Parathyroid adenoma (tissue), 2 donors: ENCODE measurements at regions not wholly inside any gene's neighbourhood (a gene's known extent, or its start where the extent isn't known, plus 50 kb on each side); places are given as distances from the start of the nearest gene placed in this dataset.

Source experiments
- H2AFZ ChIP-seq: fragments of 300-600 bp; sonication (generic); one replicate; pipeline ENCODE4 v1.7.0; 2017; ENCODE audit warnings: antibody characterized with exemption, mild to moderate bottlenecking
- H3K27ac ChIP-seq: fragments of 300-600 bp; sonication (generic); one replicate; pipeline ENCODE4 v1.7.0; 2017
- H3K27me3 ChIP-seq: fragments of 300-600 bp; sonication (generic); one replicate; pipeline ENCODE4 v1.7.0; 2017; ENCODE audit warnings: low read length; ENCODE audit not compliant: control insufficient read depth, insufficient read depth
- H3K36me3 ChIP-seq: fragments of 300-600 bp; sonication (generic); one replicate; pipeline ENCODE4 v1.7.0; 2017; ENCODE audit warnings: low read length; ENCODE audit not compliant: control insufficient read depth, insufficient read depth
- H3K4me1 ChIP-seq: fragments of 300-600 bp; sonication (generic); one replicate; pipeline ENCODE4 v1.7.0; 2017; ENCODE audit warnings: control low read depth
- H3K4me2 ChIP-seq: fragments of 300-600 bp; sonication (generic); one replicate; pipeline ENCODE4 v1.7.0; 2017; ENCODE audit warnings: low read length
- H3K4me3 ChIP-seq: fragments of 300-600 bp; sonication (generic); one replicate; pipeline ENCODE4 v1.7.0; 2017; ENCODE audit warnings: low read depth, low read length
- H3K79me2 ChIP-seq: fragments of 300-600 bp; sonication (generic); one replicate; pipeline ENCODE4 v1.7.0; 2017; ENCODE audit warnings: control low read depth
- H3K9ac ChIP-seq: fragments of 300-600 bp; sonication (generic); one replicate; pipeline ENCODE4 v1.7.0; 2017; ENCODE audit warnings: mild to moderate bottlenecking
- H3K9me3 ChIP-seq: fragments of 300-600 bp; sonication (generic); one replicate; pipeline ENCODE4 v1.7.0; 2017; ENCODE audit warnings: low read length; ENCODE audit not compliant: control insufficient read depth
- CTCF ChIP-seq: fragments of 300-600 bp; sonication (generic); IDR thresholded peaks from one replicate; pipeline ENCODE4 v1.7.0; 2017; ENCODE audit warnings: antibody characterized with exemption, mild to moderate bottlenecking
- donor health status: primary hyperparathyroidism.

- Histone ChIP-seq H3K27ac (no peak overlapping the region), H3K9ac (no peak overlapping the region), H3K9me3 (no peaks in the 10 kb centered on the region)
These were observed 353.3 kb upstream of the SYNCRIP start for GRCh38 chr6:85996034-85996375.

GRCh38 chr6:85995339-85996033, 352.8 kb upstream of the SYNCRIP start:
- no peak for TF ChIP-seq CTCF
- Histone ChIP-seq H3K27me3 (no peaks in the 10 kb centered on the region), H3K79me2 (no peaks in the 10 kb centered on the region)

More at GRCh38 chr6:85996034-85996375, 353.3 kb upstream of the SYNCRIP start:
- H2AFZ ChIP-seq = no peak overlapping the region
- H3K4me2 ChIP-seq = no peak overlapping the region
- no peaks in the 10 kb centered on the region for H3K4me1 ChIP-seq
- TF ChIP-seq CTCF = no peak
- H3K4me3 ChIP-seq = no peak overlapping the region
- no peaks in the 10 kb centered on the region for H3K27me3 ChIP-seq
- no peaks in the 10 kb centered on the region for H3K36me3 ChIP-seq
- H3K79me2 ChIP-seq = no peaks in the 10 kb centered on the region

GRCh38 chr6:85986681-85987080, 344.0 kb upstream of the SYNCRIP start:
- no peak for TF ChIP-seq CTCF
- Histone ChIP-seq H3K27me3 (no peaks in the 10 kb centered on the region), H2AFZ (no peak overlapping the region), H3K36me3 (no peaks in the 10 kb centered on the region), H3K9me3 (no peaks in the 10 kb centered on the region), H3K79me2 (no peaks in the 10 kb centered on the region), H3K4me2 (no peak overlapping the region), H3K27ac (no peak overlapping the region), H3K4me3 (no peak overlapping the region), H3K9ac (no peak overlapping the region), H3K4me1 (peaks cover 5% of the 10 kb centered on the region)

More at GRCh38 chr6:85995339-85996033, 352.8 kb upstream of the SYNCRIP start:
- Histone ChIP-seq H2AFZ (no peak overlapping the region), H3K27ac (no peak overlapping the region), H3K9me3 (no peaks in the 10 kb centered on the region), H3K4me3 (no peak overlapping the region), H3K36me3 (no peaks in the 10 kb centered on the region), H3K4me2 (no peak overlapping the region), H3K4me1 (no peaks in the 10 kb centered on the region), H3K9ac (no peak overlapping the region)

- H3K79me2 ChIP-seq = no peaks in the 10 kb centered on the region
- no peak overlapping the region for H2AFZ ChIP-seq
- H3K4me1 ChIP-seq = peaks cover 5% of the 10 kb centered on the region
- no peak overlapping the region for H3K27ac ChIP-seq
- H3K36me3 ChIP-seq = no peaks in the 10 kb centered on the region
- H3K9me3 ChIP-seq = no peaks in the 10 kb centered on the region
- H3K9ac ChIP-seq = no peak overlapping the region
- no peak overlapping the region for H3K4me2 ChIP-seq
- TF ChIP-seq CTCF = no peak
- no peak overlapping the region for H3K4me3 ChIP-seq
- no peaks in the 10 kb centered on the region for H3K27me3 ChIP-seq
These were observed 340.5 kb upstream of the SYNCRIP start for GRCh38 chr6:85983032-85983659.

GRCh38 chr6:85977661-85978060, 335.0 kb upstream of the SYNCRIP start:
- H2AFZ ChIP-seq = no peak overlapping the region
- H3K27me3 ChIP-seq = no peaks in the 10 kb centered on the region
- H3K9me3 ChIP-seq = no peaks in the 10 kb centered on the region
- no peaks in the 10 kb centered on the region for H3K36me3 ChIP-seq
- peaks cover 5% of the 10 kb centered on the region for H3K4me1 ChIP-seq
- no peak for TF ChIP-seq CTCF
- no peak overlapping the region for H3K9ac ChIP-seq
- H3K79me2 ChIP-seq = no peaks in the 10 kb centered on the region
- no peak overlapping the region for H3K4me3 ChIP-seq
- H3K27ac ChIP-seq = no peak overlapping the region
- H3K4me2 ChIP-seq = no peak overlapping the region
